ENCODE measurements at regions not wholly inside any gene's neighbourhood (a gene's known extent, or its start where the extent isn't known, plus 50 kb on each side); places are given as distances from the start of the nearest gene placed in this dataset.

DNA sequence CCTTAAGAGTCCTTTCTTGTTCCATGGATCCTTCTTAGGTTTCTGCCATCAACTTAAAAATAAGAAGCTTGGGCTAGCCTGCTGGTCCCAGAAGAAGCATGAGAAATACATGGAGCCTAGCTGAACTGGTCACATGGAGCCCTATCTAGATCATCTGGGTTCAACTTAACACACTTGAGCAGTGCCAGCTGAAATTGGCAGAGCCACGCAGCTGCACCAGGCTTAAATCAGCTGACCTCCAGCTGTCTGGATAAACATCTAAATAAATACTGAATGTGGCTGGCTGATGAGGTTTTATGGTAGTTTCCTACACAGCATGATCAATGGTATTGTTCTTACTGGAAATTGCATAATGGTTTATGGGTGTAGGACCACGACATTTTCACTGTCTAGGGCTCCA, 598.4 kb upstream of the FAM241A start:
- Histone ChIP-seq H3K9ac (ENCODE audit: low read depth in 1 of 3, low read length in 3 of 3) (no peak overlapping the region), H3K4me1 (ENCODE audit: control insufficient read depth in 3 of 3, insufficient read depth in 3 of 3, low read length in 3 of 3) (no peaks in the 10 kb centered on the region), H3K36me3 (ENCODE audit: control insufficient read depth in 3 of 3, insufficient read depth in 3 of 3, low read length in 3 of 3) (no peaks in the 10 kb centered on the region), H3K27ac (ENCODE audit: low read depth, low read length) (no peak overlapping the region), H3K9me3 (ENCODE audit: control insufficient read depth in 3 of 3, low read length in 3 of 3) (no peaks in the 10 kb centered on the region), H3K27me3 (ENCODE audit: control insufficient read depth in 3 of 3, insufficient read depth in 3 of 3, low read length in 3 of 3) (no peaks in the 10 kb centered on the region), H3K4me3 (ENCODE audit: low read length in 3 of 3) (no peak overlapping the region)

DNA sequence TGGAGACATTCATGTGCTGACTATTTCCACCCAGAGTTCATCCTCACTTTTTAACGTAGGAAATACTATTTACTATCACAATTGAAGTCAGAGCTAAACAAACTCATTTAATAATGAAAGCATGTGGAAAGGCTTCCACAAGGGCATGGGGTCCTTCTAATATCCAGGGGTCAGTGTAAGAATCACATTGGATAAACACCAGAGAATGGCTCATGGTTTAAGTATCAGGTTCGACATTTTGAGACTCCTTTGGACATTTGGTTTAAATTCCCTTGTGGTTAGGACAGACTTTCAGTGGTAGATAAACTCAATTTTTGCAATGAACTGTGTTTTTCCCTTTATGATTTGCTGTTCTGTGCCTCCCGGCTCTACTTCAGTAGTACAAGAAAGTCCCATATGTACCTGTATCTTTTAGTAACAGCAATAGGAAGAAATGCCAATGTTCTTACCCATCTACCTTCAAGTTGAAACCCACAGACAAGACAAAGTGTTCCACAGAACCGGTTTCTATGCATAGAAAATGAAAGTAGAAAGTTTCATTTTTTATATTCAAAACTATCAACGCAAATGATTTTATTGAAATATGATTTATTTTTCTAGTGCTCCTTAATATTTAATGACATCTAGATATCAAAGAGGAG, 589.0 kb upstream of the FAM241A start:
- Histone ChIP-seq H3K27me3 (ENCODE audit: control insufficient read depth in 3 of 3, insufficient read depth in 3 of 3, low read length in 3 of 3) (no peaks in the 10 kb centered on the region), H3K4me3 (ENCODE audit: low read length in 3 of 3) (no peak overlapping the region), H3K9me3 (ENCODE audit: control insufficient read depth in 3 of 3, low read length in 3 of 3) (no peaks in the 10 kb centered on the region), H3K4me1 (ENCODE audit: control insufficient read depth in 3 of 3, insufficient read depth in 3 of 3, low read length in 3 of 3) (no peaks in the 10 kb centered on the region), H3K27ac (ENCODE audit: low read depth, low read length) (no peak overlapping the region), H3K36me3 (ENCODE audit: control insufficient read depth in 3 of 3, insufficient read depth in 3 of 3, low read length in 3 of 3) (no peaks in the 10 kb centered on the region), H3K9ac (ENCODE audit: low read depth in 1 of 3, low read length in 3 of 3) (no peak overlapping the region)

DNA sequence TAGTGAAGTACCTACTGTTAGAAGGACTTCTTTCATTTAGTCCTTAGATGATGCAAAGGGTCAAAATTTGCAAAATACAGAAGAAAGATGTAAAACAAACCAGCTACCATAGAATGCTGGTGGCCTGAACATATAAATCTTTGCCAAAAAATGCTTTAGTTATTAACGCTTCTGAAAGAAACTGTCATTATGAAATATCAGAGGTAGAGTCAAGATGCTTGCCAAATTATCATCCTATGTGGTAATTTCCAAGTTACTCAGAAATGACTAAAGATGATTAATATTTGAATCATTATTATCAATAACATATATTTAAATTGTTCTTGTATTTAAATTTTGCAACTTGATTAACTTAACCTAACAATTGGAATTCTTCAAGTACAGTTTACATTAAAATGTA, 588.4 kb upstream of the FAM241A start:
- Histone ChIP-seq H3K9ac (ENCODE audit: low read depth in 1 of 3, low read length in 3 of 3) (no peak overlapping the region), H3K9me3 (ENCODE audit: control insufficient read depth in 3 of 3, low read length in 3 of 3) (no peaks in the 10 kb centered on the region), H3K27me3 (ENCODE audit: control insufficient read depth in 3 of 3, insufficient read depth in 3 of 3, low read length in 3 of 3) (no peaks in the 10 kb centered on the region), H3K4me1 (ENCODE audit: control insufficient read depth in 3 of 3, insufficient read depth in 3 of 3, low read length in 3 of 3) (no peaks in the 10 kb centered on the region), H3K4me3 (ENCODE audit: low read length in 3 of 3) (no peak overlapping the region), H3K36me3 (ENCODE audit: control insufficient read depth in 3 of 3, insufficient read depth in 3 of 3, low read length in 3 of 3) (no peaks in the 10 kb centered on the region), H3K27ac (ENCODE audit: low read depth, low read length) (no peak overlapping the region)

DNA sequence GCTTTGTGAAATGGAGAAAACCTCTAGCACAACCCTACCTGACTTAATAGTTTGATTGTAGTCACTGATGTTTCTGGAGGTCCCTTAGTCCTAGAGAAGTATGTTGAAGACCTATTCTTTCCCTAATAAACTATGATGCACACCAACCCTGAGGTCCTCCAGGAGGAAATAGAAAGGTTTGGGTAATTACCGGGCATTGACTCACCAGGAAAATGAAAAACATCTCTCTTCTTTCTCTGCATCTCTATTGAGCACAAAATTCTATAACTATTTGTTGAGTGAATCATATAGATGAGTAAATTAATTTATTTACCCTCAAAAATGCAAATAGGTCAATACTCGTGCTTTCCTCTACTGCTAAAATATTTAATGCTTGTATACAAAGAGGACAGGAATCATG, 582.4 kb upstream of the FAM241A start:
- H3K36me3 ChIP-seq (ENCODE audit: control insufficient read depth in 3 of 3, insufficient read depth in 3 of 3, low read length in 3 of 3) = no peaks in the 10 kb centered on the region
- H3K9ac ChIP-seq (ENCODE audit: low read depth in 1 of 3, low read length in 3 of 3) = no peak overlapping the region
- H3K9me3 ChIP-seq (ENCODE audit: control insufficient read depth in 3 of 3, low read length in 3 of 3) = no peaks in the 10 kb centered on the region
- H3K27ac ChIP-seq (ENCODE audit: low read depth, low read length) = no peak overlapping the region
- H3K4me1 ChIP-seq (ENCODE audit: control insufficient read depth in 3 of 3, insufficient read depth in 3 of 3, low read length in 3 of 3) = no peaks in the 10 kb centered on the region
- no peaks in the 10 kb centered on the region for H3K27me3 ChIP-seq (ENCODE audit: control insufficient read depth in 3 of 3, insufficient read depth in 3 of 3, low read length in 3 of 3)
- no peak overlapping the region for H3K4me3 ChIP-seq (ENCODE audit: low read length in 3 of 3)

DNA sequence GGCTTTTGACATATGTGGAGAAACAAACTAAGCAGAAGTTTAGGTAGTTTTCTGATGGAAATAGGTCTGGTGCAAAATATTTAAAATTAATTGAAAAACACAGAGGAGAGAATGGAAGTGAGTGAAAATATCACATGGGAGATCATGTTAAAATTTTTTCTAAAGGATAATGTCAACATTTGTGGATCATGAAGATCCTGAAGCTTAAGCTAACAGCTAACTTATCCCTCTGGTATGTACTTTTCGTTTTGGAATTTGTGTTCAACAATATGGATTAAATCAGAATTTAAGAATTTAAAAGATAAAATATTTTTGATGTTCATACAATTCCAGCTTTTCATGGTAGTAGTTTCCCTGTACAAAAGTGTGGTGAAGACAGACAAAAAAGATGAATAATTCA, 572.8 kb upstream of the FAM241A start:
- Histone ChIP-seq H3K36me3 (ENCODE audit: control insufficient read depth in 3 of 3, insufficient read depth in 3 of 3, low read length in 3 of 3) (no peaks in the 10 kb centered on the region), H3K27ac (ENCODE audit: low read depth, low read length) (no peak overlapping the region), H3K4me1 (ENCODE audit: control insufficient read depth in 3 of 3, insufficient read depth in 3 of 3, low read length in 3 of 3) (no peaks in the 10 kb centered on the region), H3K4me3 (ENCODE audit: low read length in 3 of 3) (no peak overlapping the region), H3K9me3 (ENCODE audit: control insufficient read depth in 3 of 3, low read length in 3 of 3) (no peaks in the 10 kb centered on the region), H3K27me3 (ENCODE audit: control insufficient read depth in 3 of 3, insufficient read depth in 3 of 3, low read length in 3 of 3) (no peaks in the 10 kb centered on the region), H3K9ac (ENCODE audit: low read depth in 1 of 3, low read length in 3 of 3) (no peak overlapping the region)

DNA sequence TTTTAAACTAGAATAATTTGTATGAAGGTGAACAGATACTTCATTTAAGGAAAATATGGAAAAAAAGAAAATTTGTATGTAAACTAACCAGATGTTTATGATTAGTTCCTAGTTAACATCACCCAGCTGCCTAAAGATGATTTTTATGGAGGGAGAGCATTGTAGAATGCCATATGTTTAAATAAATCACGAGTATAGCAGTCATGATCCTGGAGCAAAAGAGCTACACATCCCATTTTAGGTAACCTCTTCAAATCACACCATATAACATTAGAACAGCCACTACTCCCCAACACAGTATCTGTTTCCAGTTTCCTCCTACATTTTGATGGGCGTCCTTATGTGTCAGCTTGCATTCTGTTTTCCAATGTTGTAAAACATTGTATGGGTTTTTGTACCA, 571.9 kb upstream of the FAM241A start:
- H3K27me3 ChIP-seq (ENCODE audit: control insufficient read depth in 3 of 3, insufficient read depth in 3 of 3, low read length in 3 of 3) = no peaks in the 10 kb centered on the region

DNA sequence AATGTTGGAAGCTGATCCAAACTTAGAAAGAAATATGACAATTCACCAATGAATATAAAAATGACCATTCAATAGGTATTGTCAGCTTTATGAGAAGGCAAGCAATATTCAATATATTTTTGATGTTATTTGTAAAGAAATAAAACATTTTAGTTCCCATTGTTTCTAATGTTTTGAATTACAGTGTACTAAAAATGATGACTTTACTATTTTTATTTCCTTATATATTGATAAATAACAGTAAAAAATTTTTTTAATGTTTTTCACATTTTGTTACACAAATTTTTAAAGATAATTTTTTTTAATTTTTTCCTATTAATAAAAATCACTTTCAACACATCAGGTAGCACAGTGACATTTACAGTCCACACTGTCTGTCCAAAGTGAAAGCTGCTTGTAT, 565.5 kb upstream of the FAM241A start:
- peaks cover 0 to 6% (median 5%) of the 10 kb centered on the region in 3 donors for H3K9me3 ChIP-seq (ENCODE audit: control insufficient read depth in 3 of 3, low read length in 3 of 3)
- no peak overlapping the region for H3K9ac ChIP-seq (ENCODE audit: low read depth in 1 of 3, low read length in 3 of 3)
- H3K36me3 ChIP-seq (ENCODE audit: control insufficient read depth in 3 of 3, insufficient read depth in 3 of 3, low read length in 3 of 3) = no peaks in the 10 kb centered on the region
- no peak overlapping the region for H3K4me3 ChIP-seq (ENCODE audit: low read length in 3 of 3)
- no peaks in the 10 kb centered on the region for H3K4me1 ChIP-seq (ENCODE audit: control insufficient read depth in 3 of 3, insufficient read depth in 3 of 3, low read length in 3 of 3)
- H3K27ac ChIP-seq (ENCODE audit: low read depth, low read length) = no peak overlapping the region
- no peaks in the 10 kb centered on the region for H3K27me3 ChIP-seq (ENCODE audit: control insufficient read depth in 3 of 3, insufficient read depth in 3 of 3, low read length in 3 of 3)

More for the DNA sequence above, 571.9 kb upstream of the FAM241A start:
- Histone ChIP-seq H3K9ac (ENCODE audit: low read depth in 1 of 3, low read length in 3 of 3) (no peak overlapping the region), H3K27ac (ENCODE audit: low read depth, low read length) (no peak overlapping the region), H3K4me3 (ENCODE audit: low read length in 3 of 3) (no peak overlapping the region), H3K9me3 (ENCODE audit: control insufficient read depth in 3 of 3, low read length in 3 of 3) (no peaks in the 10 kb centered on the region), H3K4me1 (ENCODE audit: control insufficient read depth in 3 of 3, insufficient read depth in 3 of 3, low read length in 3 of 3) (no peaks in the 10 kb centered on the region), H3K36me3 (ENCODE audit: control insufficient read depth in 3 of 3, insufficient read depth in 3 of 3, low read length in 3 of 3) (no peaks in the 10 kb centered on the region)

DNA sequence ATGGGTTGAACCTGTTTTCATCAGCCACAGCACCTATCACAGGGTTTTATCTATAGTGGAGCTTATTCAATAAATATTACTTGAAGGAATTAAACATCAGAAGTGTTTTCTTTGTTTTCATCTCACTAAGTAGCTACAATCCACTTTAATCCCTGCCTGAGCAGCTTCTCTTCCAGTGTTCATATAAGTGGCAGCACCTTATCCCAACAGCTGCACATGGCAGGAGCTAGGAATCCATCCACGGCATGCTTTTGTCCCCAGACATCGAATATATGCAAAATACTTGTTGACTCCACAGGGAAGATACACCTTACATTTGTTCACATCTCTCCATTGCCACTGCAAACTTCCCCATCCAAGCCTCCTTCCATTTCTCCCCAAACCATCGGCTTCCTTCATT, 549.8 kb upstream of the FAM241A start:
- no peaks in the 10 kb centered on the region for H3K36me3 ChIP-seq (ENCODE audit: control insufficient read depth in 3 of 3, insufficient read depth in 3 of 3, low read length in 3 of 3)
- H3K27me3 ChIP-seq (ENCODE audit: control insufficient read depth in 3 of 3, insufficient read depth in 3 of 3, low read length in 3 of 3) = no peaks in the 10 kb centered on the region
- no peaks in the 10 kb centered on the region for H3K9me3 ChIP-seq (ENCODE audit: control insufficient read depth in 3 of 3, low read length in 3 of 3)
- no peak overlapping the region for H3K4me3 ChIP-seq (ENCODE audit: low read length in 3 of 3)
- no peak overlapping the region for H3K27ac ChIP-seq (ENCODE audit: low read depth, low read length)
- no peaks in the 10 kb centered on the region for H3K4me1 ChIP-seq (ENCODE audit: control insufficient read depth in 3 of 3, insufficient read depth in 3 of 3, low read length in 3 of 3)
- no peak overlapping the region for H3K9ac ChIP-seq (ENCODE audit: low read depth in 1 of 3, low read length in 3 of 3)

DNA sequence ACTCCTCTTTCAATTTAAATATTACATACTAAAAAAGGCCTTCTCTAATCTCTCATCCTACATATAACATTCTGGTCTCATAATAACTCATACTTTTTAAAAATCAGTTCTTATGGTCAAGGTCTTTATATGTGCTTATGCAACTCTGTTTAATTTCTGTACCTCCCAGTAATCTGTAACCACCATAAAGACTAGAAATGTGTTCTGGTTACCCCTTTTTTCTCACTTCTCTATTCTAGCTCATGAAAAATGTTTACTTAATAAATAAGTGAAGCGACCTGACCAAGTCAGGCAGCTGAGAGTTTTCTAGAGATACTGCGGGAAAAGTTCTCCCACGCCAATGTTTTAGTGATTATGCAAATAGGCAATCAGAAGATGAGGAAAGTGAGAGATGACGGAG, 548.8 kb upstream of the FAM241A start:
- no peak overlapping the region for H3K27ac ChIP-seq (ENCODE audit: low read depth, low read length)
- no peaks in the 10 kb centered on the region for H3K27me3 ChIP-seq (ENCODE audit: control insufficient read depth in 3 of 3, insufficient read depth in 3 of 3, low read length in 3 of 3)
- no peaks in the 10 kb centered on the region for H3K9me3 ChIP-seq (ENCODE audit: control insufficient read depth in 3 of 3, low read length in 3 of 3)
- H3K36me3 ChIP-seq (ENCODE audit: control insufficient read depth in 3 of 3, insufficient read depth in 3 of 3, low read length in 3 of 3) = no peaks in the 10 kb centered on the region
- H3K4me3 ChIP-seq (ENCODE audit: low read length in 3 of 3) = no peak overlapping the region
- H3K4me1 ChIP-seq (ENCODE audit: control insufficient read depth in 3 of 3, insufficient read depth in 3 of 3, low read length in 3 of 3) = no peaks in the 10 kb centered on the region
- H3K9ac ChIP-seq (ENCODE audit: low read depth in 1 of 3, low read length in 3 of 3) = no peak overlapping the region

DNA sequence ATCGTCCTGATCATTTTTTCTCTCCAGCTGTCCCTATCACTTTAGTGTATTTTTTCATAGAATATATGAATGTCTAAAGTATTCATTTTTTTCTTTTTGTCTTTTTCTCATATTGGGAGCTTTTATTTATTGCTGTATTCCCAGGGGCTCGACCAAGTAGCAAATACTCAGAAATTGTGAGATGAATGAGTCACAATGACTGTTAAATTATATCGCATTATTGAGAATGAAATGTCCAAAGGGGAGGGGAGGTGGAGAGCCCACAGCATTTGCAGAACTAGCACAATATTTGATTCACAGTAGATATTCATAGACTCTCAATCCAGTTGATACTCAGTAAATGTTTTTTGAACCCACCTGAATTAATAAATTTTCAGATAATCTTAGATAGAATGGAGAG, 543.6 kb upstream of the FAM241A start:
- Histone ChIP-seq H3K27ac (ENCODE audit: low read depth, low read length) (no peak overlapping the region), H3K4me1 (ENCODE audit: control insufficient read depth in 3 of 3, insufficient read depth in 3 of 3, low read length in 3 of 3) (no peaks in the 10 kb centered on the region), H3K9me3 (ENCODE audit: control insufficient read depth in 3 of 3, low read length in 3 of 3) (no peaks in the 10 kb centered on the region), H3K36me3 (ENCODE audit: control insufficient read depth in 3 of 3, insufficient read depth in 3 of 3, low read length in 3 of 3) (no peaks in the 10 kb centered on the region), H3K9ac (ENCODE audit: low read depth in 1 of 3, low read length in 3 of 3) (no peak overlapping the region), H3K4me3 (ENCODE audit: low read length in 3 of 3) (no peak overlapping the region), H3K27me3 (ENCODE audit: control insufficient read depth in 3 of 3, insufficient read depth in 3 of 3, low read length in 3 of 3) (no peaks in the 10 kb centered on the region)

DNA sequence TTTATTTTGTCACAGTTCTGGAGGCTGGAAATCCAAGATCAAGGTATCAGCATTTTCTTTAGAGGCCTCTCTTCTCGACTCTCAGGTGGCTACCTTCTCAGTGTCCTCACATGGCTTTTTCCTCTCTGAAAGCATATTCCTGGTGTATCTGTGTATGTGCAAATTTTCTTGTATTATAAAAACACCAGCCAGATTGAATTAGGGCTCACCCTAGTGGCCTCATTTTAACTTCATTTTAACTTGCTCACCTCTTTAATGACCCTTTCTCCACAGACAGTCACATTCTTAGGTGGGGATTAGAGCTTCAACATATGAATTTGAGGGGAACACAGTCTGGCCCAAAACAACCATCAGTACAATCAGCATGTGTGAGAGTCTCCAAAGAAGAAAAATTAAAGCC, 542.4 kb upstream of the FAM241A start:
- Histone ChIP-seq H3K9ac (ENCODE audit: low read depth in 1 of 3, low read length in 3 of 3) (no peak overlapping the region), H3K4me3 (ENCODE audit: low read length in 3 of 3) (no peak overlapping the region), H3K4me1 (ENCODE audit: control insufficient read depth in 3 of 3, insufficient read depth in 3 of 3, low read length in 3 of 3) (no peaks in the 10 kb centered on the region), H3K9me3 (ENCODE audit: control insufficient read depth in 3 of 3, low read length in 3 of 3) (no peaks in the 10 kb centered on the region), H3K27me3 (ENCODE audit: control insufficient read depth in 3 of 3, insufficient read depth in 3 of 3, low read length in 3 of 3) (no peaks in the 10 kb centered on the region), H3K27ac (ENCODE audit: low read depth, low read length) (no peak overlapping the region), H3K36me3 (ENCODE audit: control insufficient read depth in 3 of 3, insufficient read depth in 3 of 3, low read length in 3 of 3) (no peaks in the 10 kb centered on the region)
